ENCODE measurements at regions not wholly inside any gene's neighbourhood (a gene's known extent, or its start where the extent isn't known, plus 50 kb on each side); places are given as distances from the start of the nearest gene placed in this dataset.
"Not testable (repeated sequence)": the region's sequence is repeated elsewhere in the genome, so short reads cannot be mapped to it uniquely, and the experiment has no call there.

- not testable (repeated sequence) for TF ChIP-seq CTCF, EP300 (IDR thresholded peaks at IDR 0.05)
These were observed 5431.0 kb upstream of the TPTE start for GRCh38 chr21:5090132-5091079.

All from tibial nerve (tissue), 4 donors.